ENCODE measurements at regions not wholly inside any gene's neighbourhood (a gene's known extent, or its start where the extent isn't known, plus 50 kb on each side); places are given as distances from the start of the nearest gene placed in this dataset.

DNA sequence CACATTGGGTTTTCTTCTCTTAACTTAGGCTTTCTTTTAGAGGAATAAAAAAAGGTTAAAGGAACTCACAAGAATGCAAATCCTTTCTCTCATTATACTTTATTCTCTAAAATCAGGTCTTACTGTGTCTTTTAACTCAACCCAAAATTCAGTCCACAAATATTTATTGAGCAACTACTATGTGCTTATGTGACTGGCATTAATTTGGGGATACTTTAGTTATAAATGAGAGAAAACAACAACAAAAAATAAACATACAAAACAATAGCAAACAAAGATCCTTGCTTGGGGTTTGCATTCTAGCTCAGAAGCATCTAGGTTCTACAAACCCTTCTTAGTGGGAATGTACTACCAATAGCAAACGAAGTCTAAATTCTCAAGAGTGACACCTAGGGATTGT is 266.2 kb downstream of the UTRN start:
- CTCF ChIA-PET (ENCODE audit: low intra/inter-chr PET ratio, low total read pairs): no interaction called here
- Histone ChIP-seq H3K36me3 (replicated peaks in 1 of 2; ENCODE audit: control insufficient read depth in 1 of 2, insufficient read depth in 2 of 2, low read length in 2 of 2) (peaks cover 30 to 77% of the 10 kb centered on the region in 2 experiments), H3K79me2 (ENCODE audit: insufficient read depth, low read length) (no peaks in the 10 kb centered on the region), H3K4me3 (replicated peaks in 1 of 3; ENCODE audit: insufficient read depth in 1 of 3, low read depth in 2 of 3, low read length in 3 of 3) (no peak overlapping the region), H2AFZ (ENCODE audit: low read length) (no peak overlapping the region), H3K4me1 (ENCODE audit: insufficient read depth, low read length) (no peaks in the 10 kb centered on the region), H3K27me3 (ENCODE audit: control insufficient read depth in 1 of 2, insufficient read depth in 2 of 2, low read length in 2 of 2) (no peaks in the 10 kb centered on the region), H4K20me1 (ENCODE audit: insufficient read depth, low read length) (no peaks in the 10 kb centered on the region), H3K9me3 (ENCODE audit: low read length) (no peaks in the 10 kb centered on the region), H3K9ac (ENCODE audit: insufficient read depth, low read depth, low read length) (no peak overlapping the region), H3K27ac (ENCODE audit: extremely low read length, insufficient read depth, low read length) (no peak overlapping the region), H3K4me2 (ENCODE audit: low read depth, low read length) (no peak overlapping the region)
- intact Hi-C loops (cut with micrococcal nuclease; ENCODE audit: unreplicated experiment) (no loop called here), in situ Hi-C loops (cut with HindIII; ENCODE audit: extremely low pct_ligation_motif_present, low pct_unique_long_range_greater_than_20kb) (no loop called here)
- FAIRE-seq (no peak), ATAC-seq (no peak), DNase-seq (ENCODE audit: low spot score) (no peak)
- POLR2A ChIA-PET: no interaction called here
- TF ChIP-seq, protein P1, sequence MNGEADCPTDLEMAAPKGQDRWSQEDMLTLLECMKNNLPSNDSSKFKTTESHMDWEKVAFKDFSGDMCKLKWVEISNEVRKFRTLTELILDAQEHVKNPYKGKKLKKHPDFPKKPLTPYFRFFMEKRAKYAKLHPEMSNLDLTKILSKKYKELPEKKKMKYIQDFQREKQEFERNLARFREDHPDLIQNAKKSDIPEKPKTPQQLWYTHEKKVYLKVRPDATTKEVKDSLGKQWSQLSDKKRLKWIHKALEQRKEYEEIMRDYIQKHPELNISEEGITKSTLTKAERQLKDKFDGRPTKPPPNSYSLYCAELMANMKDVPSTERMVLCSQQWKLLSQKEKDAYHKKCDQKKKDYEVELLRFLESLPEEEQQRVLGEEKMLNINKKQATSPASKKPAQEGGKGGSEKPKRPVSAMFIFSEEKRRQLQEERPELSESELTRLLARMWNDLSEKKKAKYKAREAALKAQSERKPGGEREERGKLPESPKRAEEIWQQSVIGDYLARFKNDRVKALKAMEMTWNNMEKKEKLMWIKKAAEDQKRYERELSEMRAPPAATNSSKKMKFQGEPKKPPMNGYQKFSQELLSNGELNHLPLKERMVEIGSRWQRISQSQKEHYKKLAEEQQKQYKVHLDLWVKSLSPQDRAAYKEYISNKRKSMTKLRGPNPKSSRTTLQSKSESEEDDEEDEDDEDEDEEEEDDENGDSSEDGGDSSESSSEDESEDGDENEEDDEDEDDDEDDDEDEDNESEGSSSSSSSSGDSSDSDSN (CRISPR knock-in tag; IDR thresholded peaks at IDR 0.05): no peak
- TF ChIP-seq ZNF891 (CRISPR knock-in tag; IDR thresholded peaks at IDR 0.05) (no peak), ZZZ3 (CRISPR knock-in tag; IDR thresholded peaks at IDR 0.05; ENCODE audit: borderline replicate concordance) (no peak), ZNF264 (CRISPR knock-in tag; IDR thresholded peaks at IDR 0.05) (no peak), HOXA9 (CRISPR knock-in tag; IDR thresholded peaks at IDR 0.05; ENCODE audit: borderline replicate concordance) (no peak), HCFC1 (IDR thresholded peaks at IDR 0.05; ENCODE audit: low read depth, low read length) (no peak), ZNF552 (CRISPR knock-in tag; IDR thresholded peaks at IDR 0.05; ENCODE audit: borderline replicate concordance) (no peak)
- TF ChIP-seq, protein P2, sequence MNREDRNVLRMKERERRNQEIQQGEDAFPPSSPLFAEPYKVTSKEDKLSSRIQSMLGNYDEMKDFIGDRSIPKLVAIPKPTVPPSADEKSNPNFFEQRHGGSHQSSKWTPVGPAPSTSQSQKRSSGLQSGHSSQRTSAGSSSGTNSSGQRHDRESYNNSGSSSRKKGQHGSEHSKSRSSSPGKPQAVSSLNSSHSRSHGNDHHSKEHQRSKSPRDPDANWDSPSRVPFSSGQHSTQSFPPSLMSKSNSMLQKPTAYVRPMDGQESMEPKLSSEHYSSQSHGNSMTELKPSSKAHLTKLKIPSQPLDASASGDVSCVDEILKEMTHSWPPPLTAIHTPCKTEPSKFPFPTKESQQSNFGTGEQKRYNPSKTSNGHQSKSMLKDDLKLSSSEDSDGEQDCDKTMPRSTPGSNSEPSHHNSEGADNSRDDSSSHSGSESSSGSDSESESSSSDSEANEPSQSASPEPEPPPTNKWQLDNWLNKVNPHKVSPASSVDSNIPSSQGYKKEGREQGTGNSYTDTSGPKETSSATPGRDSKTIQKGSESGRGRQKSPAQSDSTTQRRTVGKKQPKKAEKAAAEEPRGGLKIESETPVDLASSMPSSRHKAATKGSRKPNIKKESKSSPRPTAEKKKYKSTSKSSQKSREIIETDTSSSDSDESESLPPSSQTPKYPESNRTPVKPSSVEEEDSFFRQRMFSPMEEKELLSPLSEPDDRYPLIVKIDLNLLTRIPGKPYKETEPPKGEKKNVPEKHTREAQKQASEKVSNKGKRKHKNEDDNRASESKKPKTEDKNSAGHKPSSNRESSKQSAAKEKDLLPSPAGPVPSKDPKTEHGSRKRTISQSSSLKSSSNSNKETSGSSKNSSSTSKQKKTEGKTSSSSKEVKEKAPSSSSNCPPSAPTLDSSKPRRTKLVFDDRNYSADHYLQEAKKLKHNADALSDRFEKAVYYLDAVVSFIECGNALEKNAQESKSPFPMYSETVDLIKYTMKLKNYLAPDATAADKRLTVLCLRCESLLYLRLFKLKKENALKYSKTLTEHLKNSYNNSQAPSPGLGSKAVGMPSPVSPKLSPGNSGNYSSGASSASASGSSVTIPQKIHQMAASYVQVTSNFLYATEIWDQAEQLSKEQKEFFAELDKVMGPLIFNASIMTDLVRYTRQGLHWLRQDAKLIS (CRISPR knock-in tag; IDR thresholded peaks at IDR 0.05): no peak
- TF ChIP-seq, protein P3, sequence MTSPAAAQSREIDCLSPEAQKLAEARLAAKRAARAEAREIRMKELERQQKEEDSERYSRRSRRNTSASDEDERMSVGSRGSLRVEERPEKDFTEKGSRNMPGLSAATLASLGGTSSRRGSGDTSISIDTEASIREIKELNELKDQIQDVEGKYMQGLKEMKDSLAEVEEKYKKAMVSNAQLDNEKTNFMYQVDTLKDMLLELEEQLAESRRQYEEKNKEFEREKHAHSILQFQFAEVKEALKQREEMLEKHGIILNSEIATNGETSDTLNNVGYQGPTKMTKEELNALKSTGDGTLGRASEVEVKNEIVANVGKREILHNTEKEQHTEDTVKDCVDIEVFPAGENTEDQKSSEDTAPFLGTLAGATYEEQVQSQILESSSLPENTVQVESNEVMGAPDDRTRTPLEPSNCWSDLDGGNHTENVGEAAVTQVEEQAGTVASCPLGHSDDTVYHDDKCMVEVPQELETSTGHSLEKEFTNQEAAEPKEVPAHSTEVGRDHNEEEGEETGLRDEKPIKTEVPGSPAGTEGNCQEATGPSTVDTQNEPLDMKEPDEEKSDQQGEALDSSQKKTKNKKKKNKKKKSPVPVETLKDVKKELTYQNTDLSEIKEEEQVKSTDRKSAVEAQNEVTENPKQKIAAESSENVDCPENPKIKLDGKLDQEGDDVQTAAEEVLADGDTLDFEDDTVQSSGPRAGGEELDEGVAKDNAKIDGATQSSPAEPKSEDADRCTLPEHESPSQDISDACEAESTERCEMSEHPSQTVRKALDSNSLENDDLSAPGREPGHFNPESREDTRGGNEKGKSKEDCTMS (CRISPR knock-in tag; conservative IDR thresholded peaks at IDR 0.05): no peak
- TF ChIP-seq, protein P4, sequence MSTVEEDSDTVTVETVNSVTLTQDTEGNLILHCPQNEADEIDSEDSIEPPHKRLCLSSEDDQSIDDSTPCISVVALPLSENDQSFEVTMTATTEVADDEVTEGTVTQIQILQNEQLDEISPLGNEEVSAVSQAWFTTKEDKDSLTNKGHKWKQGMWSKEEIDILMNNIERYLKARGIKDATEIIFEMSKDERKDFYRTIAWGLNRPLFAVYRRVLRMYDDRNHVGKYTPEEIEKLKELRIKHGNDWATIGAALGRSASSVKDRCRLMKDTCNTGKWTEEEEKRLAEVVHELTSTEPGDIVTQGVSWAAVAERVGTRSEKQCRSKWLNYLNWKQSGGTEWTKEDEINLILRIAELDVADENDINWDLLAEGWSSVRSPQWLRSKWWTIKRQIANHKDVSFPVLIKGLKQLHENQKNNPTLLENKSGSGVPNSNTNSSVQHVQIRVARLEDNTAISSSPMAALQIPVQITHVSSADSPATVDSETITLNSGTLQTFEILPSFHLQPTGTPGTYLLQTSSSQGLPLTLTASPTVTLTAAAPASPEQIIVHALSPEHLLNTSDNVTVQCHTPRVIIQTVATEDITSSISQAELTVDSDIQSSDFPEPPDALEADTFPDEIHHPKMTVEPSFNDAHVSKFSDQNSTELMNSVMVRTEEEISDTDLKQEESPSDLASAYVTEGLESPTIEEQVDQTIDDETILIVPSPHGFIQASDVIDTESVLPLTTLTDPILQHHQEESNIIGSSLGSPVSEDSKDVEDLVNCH (CRISPR knock-in tag; IDR thresholded peaks at IDR 0.05): no peak
- TF ChIP-seq, protein P5, sequence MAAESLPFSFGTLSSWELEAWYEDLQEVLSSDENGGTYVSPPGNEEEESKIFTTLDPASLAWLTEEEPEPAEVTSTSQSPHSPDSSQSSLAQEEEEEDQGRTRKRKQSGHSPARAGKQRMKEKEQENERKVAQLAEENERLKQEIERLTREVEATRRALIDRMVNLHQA (CRISPR knock-in tag; IDR thresholded peaks at IDR 0.05): no peak
- TF ChIP-seq, protein P6, sequence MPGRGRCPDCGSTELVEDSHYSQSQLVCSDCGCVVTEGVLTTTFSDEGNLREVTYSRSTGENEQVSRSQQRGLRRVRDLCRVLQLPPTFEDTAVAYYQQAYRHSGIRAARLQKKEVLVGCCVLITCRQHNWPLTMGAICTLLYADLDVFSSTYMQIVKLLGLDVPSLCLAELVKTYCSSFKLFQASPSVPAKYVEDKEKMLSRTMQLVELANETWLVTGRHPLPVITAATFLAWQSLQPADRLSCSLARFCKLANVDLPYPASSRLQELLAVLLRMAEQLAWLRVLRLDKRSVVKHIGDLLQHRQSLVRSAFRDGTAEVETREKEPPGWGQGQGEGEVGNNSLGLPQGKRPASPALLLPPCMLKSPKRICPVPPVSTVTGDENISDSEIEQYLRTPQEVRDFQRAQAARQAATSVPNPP (CRISPR knock-in tag; IDR thresholded peaks at IDR 0.05): no peak
- WGBS (ENCODE audit: low lambda C conversion rate): 100% methylated on average over 1 of the region's 1 CpG
- no TSS peak for BruUV-seq (replicated peaks)

Data from HepG2 (cell line).